WTC11 (cell line): ENCODE measurements at regions not wholly inside any gene's neighbourhood (a gene's known extent, or its start where the extent isn't known, plus 50 kb on each side); places are given as distances from the start of the nearest gene placed in this dataset.

Source experiments
- ATAC-seq: fragments of 200-7000 bp; cut with Tn5 transposase; 2 replicates; pipeline ENCODE4 v1.10.0; 2021; ENCODE audit warnings: mild to moderate bottlenecking, moderate library complexity
- CTCF ChIA-PET: fragments of 300-600 bp; sonication (Branson Sonifier 250); formaldehyde crosslinking; loops from one replicate; lab custom pipeline; 2021; ENCODE audit warnings: antibody characterized with exemption; lab: Charles Lee
- POLR2A ChIA-PET: fragments of 350-600 bp; sonication (Branson Sonifier 250); formaldehyde crosslinking; loops from one replicate; lab custom pipeline; 2021; ENCODE audit warnings: antibody characterized with exemption; lab: Charles Lee
- DNase-seq: peaks from one replicate; pipeline ENCODE4 v3.0.0; 2021; ENCODE audit warnings: low spot score
- H3K27ac Mint-ChIP-seq: 2 replicates; pipeline ENCODE4 v1.8.0; 2021; ENCODE audit warnings: mixed read lengths
- H3K27me3 Mint-ChIP-seq: 2 replicates; pipeline ENCODE4 v1.8.0; 2021; ENCODE audit warnings: low read depth, mild to moderate bottlenecking, moderate library complexity, mixed read lengths
- H3K36me3 Mint-ChIP-seq: 2 replicates; pipeline ENCODE4 v1.8.0; 2021; ENCODE audit warnings: mixed read lengths
- H3K4me1 Mint-ChIP-seq: 2 replicates; pipeline ENCODE4 v1.8.0; 2022; ENCODE audit warnings: mixed read lengths
- H3K4me3 Mint-ChIP-seq: 2 replicates; pipeline ENCODE4 v1.8.0; 2021; ENCODE audit warnings: mild to moderate bottlenecking, moderate library complexity, mixed read lengths
- H3K9me3 Mint-ChIP-seq: 2 replicates; pipeline ENCODE4 v1.8.0; 2021; ENCODE audit warnings: mixed read lengths
- ATF1 ChIP-seq: sonication (generic); formaldehyde crosslinking; IDR thresholded peaks from 2 replicates; pipeline ENCODE4 v1.8.1; 2023; ENCODE audit warnings: mild to moderate bottlenecking, moderate library complexity, missing genetic modification reagents
- ERG ChIP-seq: fragments of 250-450 bp; sonication (Bioruptor Pico); IDR thresholded peaks from 2 replicates; pipeline ENCODE4 v1.8.0; 2021; ENCODE audit warnings: mild to moderate bottlenecking
- ESRRA ChIP-seq: sonication (generic); formaldehyde crosslinking; IDR thresholded peaks from 2 replicates; pipeline ENCODE4 v1.8.1; 2022; ENCODE audit warnings: mild to moderate bottlenecking, missing genetic modification reagents, borderline replicate concordance
- GRHL2 ChIP-seq: fragments of 250-450 bp; sonication (Bioruptor Pico); IDR thresholded peaks from 2 replicates; pipeline ENCODE4 v1.8.0; 2022; ENCODE audit warnings: mild to moderate bottlenecking, moderate library complexity; ENCODE audit not compliant: insufficient replicate concordance, severe bottlenecking
- MAX ChIP-seq: sonication (generic); formaldehyde crosslinking; IDR thresholded peaks from 2 replicates; pipeline ENCODE4 v1.8.0; 2022; ENCODE audit warnings: mild to moderate bottlenecking, missing genetic modification reagents
- MYBL2 ChIP-seq: sonication (generic); formaldehyde crosslinking; IDR thresholded peaks from 2 replicates; pipeline ENCODE4 v1.8.1; 2023; ENCODE audit warnings: mild to moderate bottlenecking, moderate library complexity, missing genetic modification reagents
- NFYB ChIP-seq: sonication (generic); formaldehyde crosslinking; conservative IDR thresholded peaks from 2 replicates; pipeline ENCODE4 v1.8.0; 2022; ENCODE audit warnings: low read depth, missing genetic modification reagents
- NR1H2 ChIP-seq: sonication (generic); formaldehyde crosslinking; IDR thresholded peaks from 2 replicates; pipeline ENCODE4 v1.9.0; 2021; ENCODE audit warnings: mild to moderate bottlenecking, moderate library complexity, missing genetic modification reagents
- OVOL2 ChIP-seq: fragments of 250-450 bp; sonication (Bioruptor Pico); IDR thresholded peaks from 2 replicates; pipeline ENCODE4 v1.9.0; 2021; ENCODE audit warnings: mild to moderate bottlenecking, borderline replicate concordance
- RORB ChIP-seq: fragments of 250-450 bp; sonication (Bioruptor Pico); IDR thresholded peaks from 2 replicates; pipeline ENCODE4 v1.9.0; 2021; ENCODE audit warnings: mild to moderate bottlenecking
- SMAD3 ChIP-seq: sonication (generic); formaldehyde crosslinking; IDR thresholded peaks from 2 replicates; pipeline ENCODE4 v1.8.0; 2022; ENCODE audit warnings: missing genetic modification reagents, mild to moderate bottlenecking, borderline replicate concordance
- SP1 ChIP-seq: sonication (generic); formaldehyde crosslinking; conservative IDR thresholded peaks from 2 replicates; pipeline ENCODE4 v1.8.1; 2022; ENCODE audit warnings: missing genetic modification reagents
- TEAD4 ChIP-seq: sonication (generic); formaldehyde crosslinking; IDR thresholded peaks from 2 replicates; pipeline ENCODE4 v1.8.0; 2022; ENCODE audit warnings: mild to moderate bottlenecking, missing genetic modification reagents
- ZBTB43 ChIP-seq: sonication (generic); formaldehyde crosslinking; IDR thresholded peaks from 2 replicates; pipeline ENCODE4 v1.8.1; 2023; ENCODE audit warnings: mild to moderate bottlenecking, missing genetic modification reagents
- ZNF232 ChIP-seq: sonication (generic); formaldehyde crosslinking; IDR thresholded peaks from 2 replicates; pipeline ENCODE4 v1.8.0; 2022; ENCODE audit warnings: mild to moderate bottlenecking, missing genetic modification reagents
- ZNF671 ChIP-seq: fragments of 250-450 bp; sonication (Bioruptor Pico); IDR thresholded peaks from 2 replicates; pipeline ENCODE4 v1.8.0; 2021; ENCODE audit warnings: mild to moderate bottlenecking
- TF ChIP-seq, protein P1 (sequence below): fragments of 250-450 bp; sonication (Bioruptor Pico); IDR thresholded peaks from 2 replicates; pipeline ENCODE4 v1.9.0; 2021; ENCODE audit warnings: mild to moderate bottlenecking
- TF ChIP-seq, protein P2 (sequence below): fragments of 250-450 bp; sonication (Bioruptor Pico); IDR thresholded peaks from 2 replicates; pipeline ENCODE4 v1.9.0; 2021; ENCODE audit warnings: mild to moderate bottlenecking, borderline replicate concordance
- TF ChIP-seq, protein P3 (sequence below): sonication (generic); formaldehyde crosslinking; IDR thresholded peaks from 2 replicates; pipeline ENCODE4 v1.8.1; 2023; ENCODE audit warnings: mild to moderate bottlenecking, missing genetic modification reagents, moderate library complexity
- TF ChIP-seq, protein P4 (sequence below): sonication (generic); formaldehyde crosslinking; IDR thresholded peaks from 2 replicates; pipeline ENCODE4 v1.8.0; 2022; ENCODE audit warnings: mild to moderate bottlenecking, missing genetic modification reagents
- TF ChIP-seq, protein P5 (sequence below): sonication (generic); formaldehyde crosslinking; IDR thresholded peaks from 2 replicates; pipeline ENCODE4 v1.8.1; 2023; ENCODE audit warnings: mild to moderate bottlenecking, missing genetic modification reagents, borderline replicate concordance

GRCh38 chr5:90334741-90335140 lies 74.8 kb downstream of the CETN3 start (continued):
- TF ChIP-seq, protein P1, sequence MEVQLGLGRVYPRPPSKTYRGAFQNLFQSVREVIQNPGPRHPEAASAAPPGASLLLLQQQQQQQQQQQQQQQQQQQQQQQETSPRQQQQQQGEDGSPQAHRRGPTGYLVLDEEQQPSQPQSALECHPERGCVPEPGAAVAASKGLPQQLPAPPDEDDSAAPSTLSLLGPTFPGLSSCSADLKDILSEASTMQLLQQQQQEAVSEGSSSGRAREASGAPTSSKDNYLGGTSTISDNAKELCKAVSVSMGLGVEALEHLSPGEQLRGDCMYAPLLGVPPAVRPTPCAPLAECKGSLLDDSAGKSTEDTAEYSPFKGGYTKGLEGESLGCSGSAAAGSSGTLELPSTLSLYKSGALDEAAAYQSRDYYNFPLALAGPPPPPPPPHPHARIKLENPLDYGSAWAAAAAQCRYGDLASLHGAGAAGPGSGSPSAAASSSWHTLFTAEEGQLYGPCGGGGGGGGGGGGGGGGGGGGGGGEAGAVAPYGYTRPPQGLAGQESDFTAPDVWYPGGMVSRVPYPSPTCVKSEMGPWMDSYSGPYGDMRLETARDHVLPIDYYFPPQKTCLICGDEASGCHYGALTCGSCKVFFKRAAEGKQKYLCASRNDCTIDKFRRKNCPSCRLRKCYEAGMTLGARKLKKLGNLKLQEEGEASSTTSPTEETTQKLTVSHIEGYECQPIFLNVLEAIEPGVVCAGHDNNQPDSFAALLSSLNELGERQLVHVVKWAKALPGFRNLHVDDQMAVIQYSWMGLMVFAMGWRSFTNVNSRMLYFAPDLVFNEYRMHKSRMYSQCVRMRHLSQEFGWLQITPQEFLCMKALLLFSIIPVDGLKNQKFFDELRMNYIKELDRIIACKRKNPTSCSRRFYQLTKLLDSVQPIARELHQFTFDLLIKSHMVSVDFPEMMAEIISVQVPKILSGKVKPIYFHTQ (CRISPR knock-in tag): no peak
- TF ChIP-seq NFYB (CRISPR knock-in tag): no peak
- no peak for TF ChIP-seq RORB (CRISPR knock-in tag)
- TF ChIP-seq, protein P2, sequence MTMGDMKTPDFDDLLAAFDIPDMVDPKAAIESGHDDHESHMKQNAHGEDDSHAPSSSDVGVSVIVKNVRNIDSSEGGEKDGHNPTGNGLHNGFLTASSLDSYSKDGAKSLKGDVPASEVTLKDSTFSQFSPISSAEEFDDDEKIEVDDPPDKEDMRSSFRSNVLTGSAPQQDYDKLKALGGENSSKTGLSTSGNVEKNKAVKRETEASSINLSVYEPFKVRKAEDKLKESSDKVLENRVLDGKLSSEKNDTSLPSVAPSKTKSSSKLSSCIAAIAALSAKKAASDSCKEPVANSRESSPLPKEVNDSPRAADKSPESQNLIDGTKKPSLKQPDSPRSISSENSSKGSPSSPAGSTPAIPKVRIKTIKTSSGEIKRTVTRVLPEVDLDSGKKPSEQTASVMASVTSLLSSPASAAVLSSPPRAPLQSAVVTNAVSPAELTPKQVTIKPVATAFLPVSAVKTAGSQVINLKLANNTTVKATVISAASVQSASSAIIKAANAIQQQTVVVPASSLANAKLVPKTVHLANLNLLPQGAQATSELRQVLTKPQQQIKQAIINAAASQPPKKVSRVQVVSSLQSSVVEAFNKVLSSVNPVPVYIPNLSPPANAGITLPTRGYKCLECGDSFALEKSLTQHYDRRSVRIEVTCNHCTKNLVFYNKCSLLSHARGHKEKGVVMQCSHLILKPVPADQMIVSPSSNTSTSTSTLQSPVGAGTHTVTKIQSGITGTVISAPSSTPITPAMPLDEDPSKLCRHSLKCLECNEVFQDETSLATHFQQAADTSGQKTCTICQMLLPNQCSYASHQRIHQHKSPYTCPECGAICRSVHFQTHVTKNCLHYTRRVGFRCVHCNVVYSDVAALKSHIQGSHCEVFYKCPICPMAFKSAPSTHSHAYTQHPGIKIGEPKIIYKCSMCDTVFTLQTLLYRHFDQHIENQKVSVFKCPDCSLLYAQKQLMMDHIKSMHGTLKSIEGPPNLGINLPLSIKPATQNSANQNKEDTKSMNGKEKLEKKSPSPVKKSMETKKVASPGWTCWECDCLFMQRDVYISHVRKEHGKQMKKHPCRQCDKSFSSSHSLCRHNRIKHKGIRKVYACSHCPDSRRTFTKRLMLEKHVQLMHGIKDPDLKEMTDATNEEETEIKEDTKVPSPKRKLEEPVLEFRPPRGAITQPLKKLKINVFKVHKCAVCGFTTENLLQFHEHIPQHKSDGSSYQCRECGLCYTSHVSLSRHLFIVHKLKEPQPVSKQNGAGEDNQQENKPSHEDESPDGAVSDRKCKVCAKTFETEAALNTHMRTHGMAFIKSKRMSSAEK (CRISPR knock-in tag): no peak
- TF ChIP-seq ZNF232 (CRISPR knock-in tag): no peak
- TF ChIP-seq, protein P3, sequence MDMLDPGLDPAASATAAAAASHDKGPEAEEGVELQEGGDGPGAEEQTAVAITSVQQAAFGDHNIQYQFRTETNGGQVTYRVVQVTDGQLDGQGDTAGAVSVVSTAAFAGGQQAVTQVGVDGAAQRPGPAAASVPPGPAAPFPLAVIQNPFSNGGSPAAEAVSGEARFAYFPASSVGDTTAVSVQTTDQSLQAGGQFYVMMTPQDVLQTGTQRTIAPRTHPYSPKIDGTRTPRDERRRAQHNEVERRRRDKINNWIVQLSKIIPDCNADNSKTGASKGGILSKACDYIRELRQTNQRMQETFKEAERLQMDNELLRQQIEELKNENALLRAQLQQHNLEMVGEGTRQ (CRISPR knock-in tag): no peak
- TF ChIP-seq MAX (CRISPR knock-in tag): no peak
- TF ChIP-seq OVOL2 (CRISPR knock-in tag): no peak
- no peak for TF ChIP-seq ZNF671 (CRISPR knock-in tag)
- no peak for TF ChIP-seq ERG (CRISPR knock-in tag)
- TF ChIP-seq SP1: no peak
- no peak for TF ChIP-seq ESRRA (CRISPR knock-in tag)
- TF ChIP-seq, protein P4, sequence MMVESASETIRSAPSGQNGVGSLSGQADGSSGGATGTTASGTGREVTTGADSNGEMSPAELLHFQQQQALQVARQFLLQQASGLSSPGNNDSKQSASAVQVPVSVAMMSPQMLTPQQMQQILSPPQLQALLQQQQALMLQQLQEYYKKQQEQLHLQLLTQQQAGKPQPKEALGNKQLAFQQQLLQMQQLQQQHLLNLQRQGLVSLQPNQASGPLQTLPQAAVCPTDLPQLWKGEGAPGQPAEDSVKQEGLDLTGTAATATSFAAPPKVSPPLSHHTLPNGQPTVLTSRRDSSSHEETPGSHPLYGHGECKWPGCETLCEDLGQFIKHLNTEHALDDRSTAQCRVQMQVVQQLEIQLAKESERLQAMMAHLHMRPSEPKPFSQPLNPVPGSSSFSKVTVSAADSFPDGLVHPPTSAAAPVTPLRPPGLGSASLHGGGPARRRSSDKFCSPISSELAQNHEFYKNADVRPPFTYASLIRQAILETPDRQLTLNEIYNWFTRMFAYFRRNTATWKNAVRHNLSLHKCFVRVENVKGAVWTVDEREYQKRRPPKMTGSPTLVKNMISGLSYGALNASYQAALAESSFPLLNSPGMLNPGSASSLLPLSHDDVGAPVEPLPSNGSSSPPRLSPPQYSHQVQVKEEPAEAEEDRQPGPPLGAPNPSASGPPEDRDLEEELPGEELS (CRISPR knock-in tag): no peak

- ChIA-PET POLR2A (no interaction called here), CTCF (no interaction called here)
- no peak overlapping the region for H3K4me3 Mint-ChIP-seq
- no peak overlapping the region for H3K27ac Mint-ChIP-seq
- ATAC-seq (no peak), DNase-seq (no peak)
- no peaks in the 10 kb centered on the region for H3K4me1 Mint-ChIP-seq
- H3K9me3 Mint-ChIP-seq: no peaks in the 10 kb centered on the region
- H3K36me3 Mint-ChIP-seq: no peaks in the 10 kb centered on the region
- no peaks in the 10 kb centered on the region for H3K27me3 Mint-ChIP-seq
- TF ChIP-seq SMAD3: no peak
- no peak for TF ChIP-seq ATF1 (CRISPR knock-in tag)
- TF ChIP-seq GRHL2 (CRISPR knock-in tag): no peak
- no peak for TF ChIP-seq TEAD4 (CRISPR knock-in tag)
- no peak for TF ChIP-seq MYBL2 (CRISPR knock-in tag)
- TF ChIP-seq, protein P5, sequence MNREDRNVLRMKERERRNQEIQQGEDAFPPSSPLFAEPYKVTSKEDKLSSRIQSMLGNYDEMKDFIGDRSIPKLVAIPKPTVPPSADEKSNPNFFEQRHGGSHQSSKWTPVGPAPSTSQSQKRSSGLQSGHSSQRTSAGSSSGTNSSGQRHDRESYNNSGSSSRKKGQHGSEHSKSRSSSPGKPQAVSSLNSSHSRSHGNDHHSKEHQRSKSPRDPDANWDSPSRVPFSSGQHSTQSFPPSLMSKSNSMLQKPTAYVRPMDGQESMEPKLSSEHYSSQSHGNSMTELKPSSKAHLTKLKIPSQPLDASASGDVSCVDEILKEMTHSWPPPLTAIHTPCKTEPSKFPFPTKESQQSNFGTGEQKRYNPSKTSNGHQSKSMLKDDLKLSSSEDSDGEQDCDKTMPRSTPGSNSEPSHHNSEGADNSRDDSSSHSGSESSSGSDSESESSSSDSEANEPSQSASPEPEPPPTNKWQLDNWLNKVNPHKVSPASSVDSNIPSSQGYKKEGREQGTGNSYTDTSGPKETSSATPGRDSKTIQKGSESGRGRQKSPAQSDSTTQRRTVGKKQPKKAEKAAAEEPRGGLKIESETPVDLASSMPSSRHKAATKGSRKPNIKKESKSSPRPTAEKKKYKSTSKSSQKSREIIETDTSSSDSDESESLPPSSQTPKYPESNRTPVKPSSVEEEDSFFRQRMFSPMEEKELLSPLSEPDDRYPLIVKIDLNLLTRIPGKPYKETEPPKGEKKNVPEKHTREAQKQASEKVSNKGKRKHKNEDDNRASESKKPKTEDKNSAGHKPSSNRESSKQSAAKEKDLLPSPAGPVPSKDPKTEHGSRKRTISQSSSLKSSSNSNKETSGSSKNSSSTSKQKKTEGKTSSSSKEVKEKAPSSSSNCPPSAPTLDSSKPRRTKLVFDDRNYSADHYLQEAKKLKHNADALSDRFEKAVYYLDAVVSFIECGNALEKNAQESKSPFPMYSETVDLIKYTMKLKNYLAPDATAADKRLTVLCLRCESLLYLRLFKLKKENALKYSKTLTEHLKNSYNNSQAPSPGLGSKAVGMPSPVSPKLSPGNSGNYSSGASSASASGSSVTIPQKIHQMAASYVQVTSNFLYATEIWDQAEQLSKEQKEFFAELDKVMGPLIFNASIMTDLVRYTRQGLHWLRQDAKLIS (CRISPR knock-in tag): no peak
- TF ChIP-seq ZBTB43 (CRISPR knock-in tag): no peak
- no peak for TF ChIP-seq NR1H2 (CRISPR knock-in tag)
Measured at GRCh38 chr5:90329911-90330310, 79.6 kb downstream of the CETN3 start.
